ENCODE measurements at regions not wholly inside any gene's neighbourhood (a gene's known extent, or its start where the extent isn't known, plus 50 kb on each side); places are given as distances from the start of the nearest gene placed in this dataset.

- no peak overlapping the region for H3K4me2 ChIP-seq (ENCODE audit: low read length)
- Mint-ChIP-seq H3K9me3 (ENCODE audit: unreplicated experiment) (peaks cover 5% of the 10 kb centered on the region), H3K4me1 (ENCODE audit: low read depth, unreplicated experiment) (no peaks in the 10 kb centered on the region), H3K4me3 (ENCODE audit: unreplicated experiment) (no peak overlapping the region), H3K27me3 (ENCODE audit: low read depth, unreplicated experiment) (no peaks in the 10 kb centered on the region), H3K36me3 (ENCODE audit: low read depth, unreplicated experiment) (no peaks in the 10 kb centered on the region), H3K27ac (ENCODE audit: unreplicated experiment) (no peak overlapping the region)
- TF ChIP-seq CTCF (IDR thresholded peaks at IDR 0.05; ENCODE audit: insufficient read depth, low read depth, low read length) (no peak), EZH2 (IDR thresholded peaks at IDR 0.05; ENCODE audit: insufficient read depth, low read length) (no peak)
- no peak for DNase-seq (ENCODE audit: low read depth)
- FAIRE-seq, result no peak
- no peaks in the 10 kb centered on the region for H4K20me1 ChIP-seq (ENCODE audit: insufficient read depth, low read length)
- H3K36me3 ChIP-seq (ENCODE audit: insufficient read depth, low read length), result no peaks in the 10 kb centered on the region
- H3K79me2 ChIP-seq (ENCODE audit: insufficient read depth, low read length), result no peaks in the 10 kb centered on the region
- H3K4me1 ChIP-seq (ENCODE audit: insufficient read depth, low read length), result no peaks in the 10 kb centered on the region
- peaks cover 2% of the 10 kb centered on the region for H3K9me3 ChIP-seq (ENCODE audit: insufficient read depth, low read depth, low read length)
- no peak overlapping the region for H3K27ac ChIP-seq (ENCODE audit: low read depth, low read length)
- H3K9ac ChIP-seq (ENCODE audit: low read length), result no peak overlapping the region
- H3K27me3 ChIP-seq (ENCODE audit: insufficient read depth, low read length), result no peaks in the 10 kb centered on the region
- no peak overlapping the region for H2AFZ ChIP-seq (ENCODE audit: low read depth, low read length)
- no peak overlapping the region for H3K4me3 ChIP-seq (ENCODE audit: insufficient read depth, low read depth, low read length)
These were observed 1297.2 kb downstream of the TMEM121 start for GRCh38 chr14:106823552-106823951.

- no peak overlapping the region for H3K27ac Mint-ChIP-seq (ENCODE audit: unreplicated experiment)
- Histone ChIP-seq H3K4me2 (ENCODE audit: low read length) (no peak overlapping the region), H3K36me3 (ENCODE audit: insufficient read depth, low read length) (no peaks in the 10 kb centered on the region), H3K9me3 (ENCODE audit: insufficient read depth, low read depth, low read length) (no peaks in the 10 kb centered on the region), H2AFZ (ENCODE audit: low read depth, low read length) (no peak overlapping the region), H3K79me2 (ENCODE audit: insufficient read depth, low read length) (no peaks in the 10 kb centered on the region), H3K4me1 (ENCODE audit: insufficient read depth, low read length) (no peaks in the 10 kb centered on the region), H3K27ac (ENCODE audit: low read depth, low read length) (no peak overlapping the region), H3K4me3 (ENCODE audit: insufficient read depth, low read depth, low read length) (no peak overlapping the region), H3K9ac (ENCODE audit: low read length) (no peak overlapping the region), H3K27me3 (ENCODE audit: insufficient read depth, low read length) (no peaks in the 10 kb centered on the region), H4K20me1 (ENCODE audit: insufficient read depth, low read length) (no peaks in the 10 kb centered on the region)
- peaks cover 12% of the 10 kb centered on the region for H3K9me3 Mint-ChIP-seq (ENCODE audit: unreplicated experiment)
- no peaks in the 10 kb centered on the region for H3K27me3 Mint-ChIP-seq (ENCODE audit: low read depth, unreplicated experiment)
- TF ChIP-seq CTCF (IDR thresholded peaks at IDR 0.05; ENCODE audit: insufficient read depth, low read depth, low read length) (no peak), EZH2 (IDR thresholded peaks at IDR 0.05; ENCODE audit: insufficient read depth, low read length) (no peak)
- peaks cover 1% of the 10 kb centered on the region for H3K36me3 Mint-ChIP-seq (ENCODE audit: low read depth, unreplicated experiment)
- FAIRE-seq, result no peak
- no peak overlapping the region for H3K4me3 Mint-ChIP-seq (ENCODE audit: unreplicated experiment)
- H3K4me1 Mint-ChIP-seq (ENCODE audit: low read depth, unreplicated experiment), result no peaks in the 10 kb centered on the region
- DNase-seq (ENCODE audit: low read depth), result no peak
These were observed 1300.5 kb downstream of the TMEM121 start for GRCh38 chr14:106826833-106827369.

- Mint-ChIP-seq H3K9me3 (ENCODE audit: unreplicated experiment) (peaks cover 11% of the 10 kb centered on the region), H3K36me3 (ENCODE audit: low read depth, unreplicated experiment) (peaks cover 1% of the 10 kb centered on the region), H3K4me3 (ENCODE audit: unreplicated experiment) (no peak overlapping the region), H3K27me3 (ENCODE audit: low read depth, unreplicated experiment) (no peaks in the 10 kb centered on the region), H3K4me1 (ENCODE audit: low read depth, unreplicated experiment) (no peaks in the 10 kb centered on the region), H3K27ac (ENCODE audit: unreplicated experiment) (no peak overlapping the region)
- no peaks in the 10 kb centered on the region for H3K36me3 ChIP-seq (ENCODE audit: insufficient read depth, low read length)
- FAIRE-seq, result no peak
- H4K20me1 ChIP-seq (ENCODE audit: insufficient read depth, low read length), result no peaks in the 10 kb centered on the region
- no peak for DNase-seq (ENCODE audit: low read depth)
- H3K27me3 ChIP-seq (ENCODE audit: insufficient read depth, low read length), result no peaks in the 10 kb centered on the region
- H3K4me2 ChIP-seq (ENCODE audit: low read length), result no peak overlapping the region
- no peaks in the 10 kb centered on the region for H3K79me2 ChIP-seq (ENCODE audit: insufficient read depth, low read length)
- no peaks in the 10 kb centered on the region for H3K4me1 ChIP-seq (ENCODE audit: insufficient read depth, low read length)
- H3K9ac ChIP-seq (ENCODE audit: low read length), result no peak overlapping the region
- no peak overlapping the region for H3K27ac ChIP-seq (ENCODE audit: low read depth, low read length)
- H3K4me3 ChIP-seq (ENCODE audit: insufficient read depth, low read depth, low read length), result no peak overlapping the region
- H2AFZ ChIP-seq (ENCODE audit: low read depth, low read length), result no peak overlapping the region
- H3K9me3 ChIP-seq (ENCODE audit: insufficient read depth, low read depth, low read length), result peaks cover 4% of the 10 kb centered on the region
- TF ChIP-seq EZH2 (IDR thresholded peaks at IDR 0.05; ENCODE audit: insufficient read depth, low read length), result no peak
- no peak for TF ChIP-seq CTCF (IDR thresholded peaks at IDR 0.05; ENCODE audit: insufficient read depth, low read depth, low read length)
These were observed 1304.9 kb downstream of the TMEM121 start for GRCh38 chr14:106831322-106831720.
